GM12892 (cell line): ENCODE measurements at regions not wholly inside any gene's neighbourhood (a gene's known extent, or its start where the extent isn't known, plus 50 kb on each side); places are given as distances from the start of the nearest gene placed in this dataset.

ENCODE experiments used
- DNase-seq: peaks from one replicate; pipeline ENCODE4 v3.0.0; 2011; ENCODE audit not compliant: insufficient read length
- FAIRE-seq: peaks from 2 replicates; lab custom pipeline; 2011; peaks lifted over from hg19 to GRCh38; lab: Jason Lieb, UNC
- POLR2A ChIP-seq: IDR thresholded peaks from 2 replicates; pipeline ENCODE4 v1.6.1; 2011; ENCODE audit warnings: low read depth, low read length, control low read depth
- POLR2AphosphoS5 ChIP-seq: IDR thresholded peaks from 2 replicates; pipeline ENCODE4 v1.6.1; 2011; ENCODE audit warnings: low read depth, low read length, control low read depth
- TAF1 ChIP-seq: IDR thresholded peaks from 2 replicates; pipeline ENCODE4 v1.6.1; 2011; ENCODE audit warnings: low read depth, mild to moderate bottlenecking, control low read depth, low read length, borderline replicate concordance

GRCh38 chr2:207216457-207216856 lies 50.7 kb upstream of the KLF7 start:
- TF ChIP-seq POLR2A (no peak), POLR2AphosphoS5 (no peak), TAF1 (no peak)
- DNase-seq (no peak), FAIRE-seq (no peak)

DNA sequence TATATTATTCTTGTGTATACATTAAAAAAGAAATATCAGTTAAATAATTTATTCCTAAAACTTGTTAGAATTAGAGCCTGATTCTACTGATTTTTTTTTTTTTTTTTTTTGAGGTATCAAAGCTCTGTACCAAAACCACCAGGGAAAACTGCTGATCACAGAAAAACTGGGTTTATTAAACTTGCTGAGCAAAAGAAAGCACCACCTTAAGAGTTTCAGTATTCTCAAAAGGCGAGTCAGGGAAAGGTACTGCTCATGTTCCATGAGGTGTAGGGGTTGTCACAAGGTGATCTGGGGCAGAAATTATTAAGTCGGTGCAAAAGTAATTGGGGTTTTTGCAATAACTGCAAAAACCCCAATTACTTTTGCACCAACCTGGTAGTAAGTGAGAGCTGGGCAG lies 51.7 kb upstream of the KLF7 start:
- TF ChIP-seq TAF1 (no peak), POLR2AphosphoS5 (no peak), POLR2A (no peak)
- FAIRE-seq (no peak), DNase-seq (no peak)

DNA sequence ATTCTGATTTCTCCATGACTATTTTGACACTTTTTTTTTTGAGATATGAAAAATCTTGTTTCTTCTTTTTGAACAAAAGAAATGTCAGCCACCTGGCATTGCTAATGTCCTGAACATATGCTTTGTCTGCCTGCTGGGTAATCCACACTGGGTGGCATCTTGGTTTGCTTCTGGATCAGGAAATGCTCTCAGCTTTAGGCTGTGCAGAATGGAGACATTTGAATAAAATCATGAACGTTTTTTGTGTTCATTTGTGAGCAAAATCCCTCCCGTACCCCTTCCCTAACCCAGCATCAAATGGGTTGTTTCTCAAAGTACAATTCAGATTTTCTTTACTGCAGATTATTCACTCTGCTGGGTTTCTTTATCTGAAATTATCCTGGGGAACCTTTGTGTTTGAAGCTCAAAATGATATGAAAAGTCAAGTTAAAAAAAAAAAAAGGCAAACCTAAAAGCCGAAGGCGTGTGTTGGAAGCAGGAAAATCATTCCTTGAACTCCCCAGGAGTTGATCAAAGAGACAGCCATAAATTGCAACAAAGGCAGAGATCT lies 53.4 kb upstream of the KLF7 start:
- TF ChIP-seq POLR2AphosphoS5, result no peak
- FAIRE-seq, result no peak
- no peak for DNase-seq

- FAIRE-seq (no peak), DNase-seq (no peak)
- no peak for TF ChIP-seq TAF1
Observed at GRCh38 chr2:207219676-207220501, 54.1 kb upstream of the KLF7 start.

- TF ChIP-seq TAF1, result no peak
- no peak for TF ChIP-seq POLR2A
- TF ChIP-seq POLR2AphosphoS5, result no peak
- DNase-seq, result no peak
Observed at GRCh38 chr2:207221731-207222130, 56.0 kb upstream of the KLF7 start.

GRCh38 chr2:207223051-207223450 lies 57.3 kb upstream of the KLF7 start:
- DNase-seq (no peak), FAIRE-seq (peak; percentile 93)
- no peak for TF ChIP-seq TAF1
- no peak for TF ChIP-seq POLR2A
- no peak for TF ChIP-seq POLR2AphosphoS5

More at GRCh38 chr2:207221731-207222130, 56.0 kb upstream of the KLF7 start:
- no peak for FAIRE-seq

GRCh38 chr2:207224381-207224780 lies 58.6 kb upstream of the KLF7 start:
- FAIRE-seq (no peak), DNase-seq (no peak)
- TF ChIP-seq TAF1 (no peak), POLR2AphosphoS5 (no peak), POLR2A (no peak)

DNA sequence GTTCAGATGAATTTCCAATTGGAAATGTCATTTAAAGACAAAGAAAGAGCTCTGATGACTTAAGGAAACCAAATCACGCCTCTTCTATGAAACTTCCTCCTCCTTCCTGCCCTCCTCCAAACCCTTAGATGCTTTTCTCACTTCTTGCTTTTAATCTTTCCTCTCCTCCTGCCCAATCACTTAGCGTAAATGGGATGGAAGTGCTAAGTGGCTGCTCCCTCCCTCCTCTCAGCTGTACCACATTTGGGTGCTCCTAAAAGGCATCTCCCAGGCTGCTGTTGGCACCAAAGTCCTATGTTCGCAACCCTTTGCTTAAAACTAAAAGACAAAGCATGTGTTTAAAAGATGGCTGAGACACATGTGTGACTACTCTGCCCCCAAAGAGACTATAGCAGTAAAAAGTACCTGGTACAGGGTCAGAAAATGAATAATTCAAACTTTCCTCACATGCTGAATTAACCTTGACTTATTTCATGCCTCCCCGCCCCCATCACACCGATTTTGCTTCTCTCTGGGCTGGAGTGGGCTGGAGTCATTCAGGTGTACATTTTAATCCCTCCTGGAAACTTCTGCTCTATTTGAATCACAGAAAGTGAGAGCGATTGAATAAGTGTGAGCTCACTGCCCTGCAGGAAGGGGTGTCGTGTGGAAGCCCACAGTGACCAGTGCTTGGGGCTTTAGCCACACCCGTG lies 59.2 kb upstream of the KLF7 start:
- DNase-seq, result no peak
- TF ChIP-seq TAF1 (no peak), POLR2AphosphoS5 (no peak), POLR2A (no peak)
- FAIRE-seq, result peak; percentile 56

GRCh38 chr2:207225773-207226172 lies 60.0 kb upstream of the KLF7 start:
- no peak for TF ChIP-seq POLR2A
- peak; percentile 70 for FAIRE-seq
- DNase-seq, result no peak

- no peak for TF ChIP-seq POLR2A
- TF ChIP-seq TAF1, result no peak
- TF ChIP-seq POLR2AphosphoS5, result no peak
- peak; percentile 27 for FAIRE-seq
- no peak for DNase-seq
Observed at GRCh38 chr2:207226243-207226642, 60.5 kb upstream of the KLF7 start.

GRCh38 chr2:207226671-207227061 lies 60.9 kb upstream of the KLF7 start:
- no peak for TF ChIP-seq POLR2A
- TF ChIP-seq TAF1, result no peak
- DNase-seq, result no peak
- no peak for FAIRE-seq
